ENCODE measurements at regions not wholly inside any gene's neighbourhood (a gene's known extent, or its start where the extent isn't known, plus 50 kb on each side); places are given as distances from the start of the nearest gene placed in this dataset.

GRCh38 chr6:4289770-4290320, 154.5 kb upstream of the ECI2 start:
- TF ChIP-seq SP1 (IDR thresholded peaks at IDR 0.05) (no peak), L3MBTL2 (conservative IDR thresholded peaks at IDR 0.05) (no peak), NFRKB (IDR thresholded peaks at IDR 0.05) (no peak), HDGF (IDR thresholded peaks at IDR 0.05; ENCODE audit: borderline replicate concordance) (no peak), BHLHE40 (IDR thresholded peaks at IDR 0.05; ENCODE audit: borderline replicate concordance) (no peak), FOXM1 (IDR thresholded peaks at IDR 0.05; ENCODE audit: borderline replicate concordance) (no peak)

All from HEK293T (cell line).